ENCODE measurements at regions not wholly inside any gene's neighbourhood (a gene's known extent, or its start where the extent isn't known, plus 50 kb on each side); places are given as distances from the start of the nearest gene placed in this dataset.
"Not testable (repeated sequence)": the region's sequence is repeated elsewhere in the genome, so short reads cannot be mapped to it uniquely, and the experiment has no call there.

- no peak for DNase-seq (ENCODE audit: low spot score)
Observed at GRCh38 chr22:23381661-23382427, 198.2 kb downstream of the IGLL1 start.

GRCh38 chr22:23380911-23381310 lies 199.2 kb downstream of the IGLL1 start:
- DNase-seq (ENCODE audit: low spot score): no peak

GRCh38 chr22:23380230-23380573 lies 199.9 kb downstream of the IGLL1 start:
- DNase-seq (ENCODE audit: low spot score): no peak

GRCh38 chr22:23379540-23380229 lies 199.4 kb downstream of the BCR start:
- not testable (repeated sequence) for DNase-seq (ENCODE audit: low spot score)

GRCh38 chr22:23377767-23378166 lies 197.5 kb downstream of the BCR start:
- no peak for DNase-seq (ENCODE audit: low spot score)

GRCh38 chr22:23376256-23376655 lies 195.9 kb downstream of the BCR start:
- DNase-seq (ENCODE audit: low spot score): no peak

GRCh38 chr22:23375031-23375827 lies 194.9 kb downstream of the BCR start:
- DNase-seq (ENCODE audit: low spot score): no peak

GRCh38 chr22:23373601-23374000 lies 193.3 kb downstream of the BCR start:
- DNase-seq (ENCODE audit: low spot score): no peak

- DNase-seq (ENCODE audit: low spot score): no peak
Observed at GRCh38 chr22:23370251-23370650, 189.9 kb downstream of the BCR start.

- DNase-seq (ENCODE audit: low spot score): no peak
Observed at GRCh38 chr22:23369054-23369685, 188.9 kb downstream of the BCR start.
